GM12878 (cell line): ENCODE measurements at regions not wholly inside any gene's neighbourhood (a gene's known extent, or its start where the extent isn't known, plus 50 kb on each side); places are given as distances from the start of the nearest gene placed in this dataset.

Experiments used
- CBFB ChIP-seq: IDR thresholded peaks from 2 replicates; pipeline ENCODE4 v1.6.1; 2016; ENCODE audit warnings: antibody characterized with exemption, low read depth
- CTCF ChIP-seq, 3 experiments: IDR thresholded peaks in 2 of 3; conservative IDR thresholded peaks in 1 of 3; 2 replicates each; pipeline ENCODE4 v1.5.1; 2011; ENCODE audit warnings: low read depth in 3 of 3, low read length in 3 of 3, mild to moderate bottlenecking in 3 of 3, control low read depth in 2 of 3, moderate library complexity in 2 of 3, inconsistent platforms in 1 of 3, mixed read lengths in 1 of 3; ENCODE audit not compliant: control insufficient read depth in 2 of 3, insufficient read depth in 1 of 3; ENCODE audit errors: extremely low read depth in 1 of 3
- FOS ChIP-seq: IDR thresholded peaks from 3 replicates; pipeline ENCODE4 v1.6.1; 2011; ENCODE audit warnings: borderline replicate concordance; ENCODE audit not compliant: insufficient read length; ENCODE audit errors: extremely low read depth
- FOXK2 ChIP-seq: fragments of 450-650 bp; IDR thresholded peaks from 2 replicates; pipeline ENCODE4 v1.6.1; 2017; ENCODE audit warnings: mild to moderate bottlenecking, moderate library complexity
- SMARCA5 ChIP-seq: fragments of 450-650 bp; IDR thresholded peaks from 2 replicates; pipeline ENCODE4 v1.6.1; 2017; ENCODE audit warnings: mild to moderate bottlenecking
- SRF ChIP-seq, 2 experiments: IDR thresholded peaks; 2 replicates each; pipeline ENCODE4 v1.6.1; 2011; ENCODE audit warnings: low read depth in 2 of 2, low read length in 2 of 2, mild to moderate bottlenecking in 1 of 2, moderate library complexity in 1 of 2
- TBL1XR1 ChIP-seq: IDR thresholded peaks from 2 replicates; pipeline ENCODE4 v1.6.1; 2012; ENCODE audit warnings: low read depth, low read length, improper control_type of control experiment
- ZBED1 ChIP-seq: IDR thresholded peaks from 2 replicates; pipeline ENCODE4 v1.6.1; 2016; ENCODE audit warnings: borderline replicate concordance

- TF ChIP-seq ZBED1 (no peak), TBL1XR1 (no peak), SMARCA5 (no peak), CBFB (no peak), FOXK2 (no peak), CTCF (IDR thresholded peaks at IDR 0.05 in 2 of 3, conservative IDR thresholded peaks at IDR 0.05 in 1 of 3; ENCODE audit: control insufficient read depth in 2 of 3, extremely low read depth in 1 of 3, insufficient read depth in 1 of 3, low read depth in 3 of 3, low read length in 3 of 3) (no peak), FOS (no peak), SRF (IDR thresholded peaks at IDR 0.05; ENCODE audit: low read depth in 2 of 2, low read length in 2 of 2) (no peak)
These were observed 301.8 kb upstream of the UBE2E3 start for GRCh38 chr2:180678625-180678972.
